PFSK-1 (cell line): ENCODE measurements at regions not wholly inside any gene's neighbourhood (a gene's known extent, or its start where the extent isn't known, plus 50 kb on each side); places are given as distances from the start of the nearest gene placed in this dataset.

Source experiments
- POLR2AphosphoS5 ChIP-seq: IDR thresholded peaks from 2 replicates; pipeline ENCODE4 v1.6.1; 2012; ENCODE audit warnings: low read depth, mild to moderate bottlenecking, control low read depth, low read length, moderate library complexity
- TAF1 ChIP-seq: IDR thresholded peaks from 2 replicates; pipeline ENCODE4 v1.6.1; 2012; ENCODE audit warnings: low read length, control low read depth, borderline replicate concordance; ENCODE audit not compliant: insufficient read depth
- TF ChIP-seq, protein P1 (sequence below), 2 experiments: IDR thresholded peaks; 2 replicates each; pipeline versions ENCODE4 v1.6.1 to v1.8.0; 2011 to 2012; ENCODE audit warnings: low read depth in 2 of 2, low read length in 2 of 2, control low read depth in 1 of 2, inconsistent platforms in 1 of 2, mild to moderate bottlenecking in 1 of 2, moderate library complexity in 1 of 2; ENCODE audit not compliant: insufficient read depth in 1 of 2

DNA sequence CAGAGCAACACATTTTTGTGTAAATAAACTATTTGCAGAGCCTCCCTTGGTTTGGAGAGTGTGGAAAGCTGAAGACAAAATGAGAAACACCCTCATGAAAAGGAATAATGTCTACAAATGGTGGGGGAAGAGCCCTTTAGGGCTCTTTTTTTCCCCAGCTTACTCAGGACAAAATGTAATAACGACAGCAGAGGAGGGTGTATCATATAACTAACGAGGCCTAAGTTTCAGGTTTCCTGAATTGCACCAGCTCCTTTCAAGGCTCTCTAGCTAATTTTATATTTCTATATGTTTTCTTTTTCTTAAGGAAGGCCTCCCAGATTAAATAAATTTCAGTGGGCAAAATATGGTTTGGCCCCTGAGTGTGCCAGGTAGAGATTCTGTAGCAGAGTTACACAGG is 116.3 kb downstream of the FEM1C start:
- TF ChIP-seq TAF1 = no peak
- no peak for TF ChIP-seq POLR2AphosphoS5
- TF ChIP-seq, protein P1, sequence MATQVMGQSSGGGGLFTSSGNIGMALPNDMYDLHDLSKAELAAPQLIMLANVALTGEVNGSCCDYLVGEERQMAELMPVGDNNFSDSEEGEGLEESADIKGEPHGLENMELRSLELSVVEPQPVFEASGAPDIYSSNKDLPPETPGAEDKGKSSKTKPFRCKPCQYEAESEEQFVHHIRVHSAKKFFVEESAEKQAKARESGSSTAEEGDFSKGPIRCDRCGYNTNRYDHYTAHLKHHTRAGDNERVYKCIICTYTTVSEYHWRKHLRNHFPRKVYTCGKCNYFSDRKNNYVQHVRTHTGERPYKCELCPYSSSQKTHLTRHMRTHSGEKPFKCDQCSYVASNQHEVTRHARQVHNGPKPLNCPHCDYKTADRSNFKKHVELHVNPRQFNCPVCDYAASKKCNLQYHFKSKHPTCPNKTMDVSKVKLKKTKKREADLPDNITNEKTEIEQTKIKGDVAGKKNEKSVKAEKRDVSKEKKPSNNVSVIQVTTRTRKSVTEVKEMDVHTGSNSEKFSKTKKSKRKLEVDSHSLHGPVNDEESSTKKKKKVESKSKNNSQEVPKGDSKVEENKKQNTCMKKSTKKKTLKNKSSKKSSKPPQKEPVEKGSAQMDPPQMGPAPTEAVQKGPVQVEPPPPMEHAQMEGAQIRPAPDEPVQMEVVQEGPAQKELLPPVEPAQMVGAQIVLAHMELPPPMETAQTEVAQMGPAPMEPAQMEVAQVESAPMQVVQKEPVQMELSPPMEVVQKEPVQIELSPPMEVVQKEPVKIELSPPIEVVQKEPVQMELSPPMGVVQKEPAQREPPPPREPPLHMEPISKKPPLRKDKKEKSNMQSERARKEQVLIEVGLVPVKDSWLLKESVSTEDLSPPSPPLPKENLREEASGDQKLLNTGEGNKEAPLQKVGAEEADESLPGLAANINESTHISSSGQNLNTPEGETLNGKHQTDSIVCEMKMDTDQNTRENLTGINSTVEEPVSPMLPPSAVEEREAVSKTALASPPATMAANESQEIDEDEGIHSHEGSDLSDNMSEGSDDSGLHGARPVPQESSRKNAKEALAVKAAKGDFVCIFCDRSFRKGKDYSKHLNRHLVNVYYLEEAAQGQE (IDR thresholded peaks at IDR 0.05; ENCODE audit: insufficient read depth in 1 of 2, low read depth in 2 of 2, low read length in 2 of 2) = no peak
